COLO668 (cell line): ENCODE measurements at regions not wholly inside any gene's neighbourhood (a gene's known extent, or its start where the extent isn't known, plus 50 kb on each side); places are given as distances from the start of the nearest gene placed in this dataset.

Experiments used
- DNase-seq: peaks from one replicate; lab custom pipeline; 2025; ENCODE audit not compliant: unreplicated experiment; lab: John Stamatoyannopoulos, UW

DNA sequence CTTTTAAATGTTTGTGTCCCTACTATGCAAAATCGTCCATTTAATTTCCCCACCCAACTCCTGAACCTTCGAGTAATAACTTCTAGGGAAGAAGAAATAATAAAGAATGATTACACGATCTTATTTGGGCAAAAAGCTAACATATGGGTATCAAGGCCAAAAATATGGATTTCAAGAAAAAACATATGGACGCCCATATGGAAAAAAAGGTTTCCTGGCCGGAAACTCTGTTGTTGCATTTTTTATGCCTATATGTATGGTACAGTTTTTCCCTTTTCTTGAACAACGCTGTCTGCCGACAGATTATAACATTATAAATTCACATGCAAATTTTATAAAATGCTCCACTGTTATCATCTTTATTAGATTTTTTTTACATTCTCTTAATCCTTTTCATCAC, 167.6 kb upstream of the ESRRG start:
- no peak for DNase-seq

DNA sequence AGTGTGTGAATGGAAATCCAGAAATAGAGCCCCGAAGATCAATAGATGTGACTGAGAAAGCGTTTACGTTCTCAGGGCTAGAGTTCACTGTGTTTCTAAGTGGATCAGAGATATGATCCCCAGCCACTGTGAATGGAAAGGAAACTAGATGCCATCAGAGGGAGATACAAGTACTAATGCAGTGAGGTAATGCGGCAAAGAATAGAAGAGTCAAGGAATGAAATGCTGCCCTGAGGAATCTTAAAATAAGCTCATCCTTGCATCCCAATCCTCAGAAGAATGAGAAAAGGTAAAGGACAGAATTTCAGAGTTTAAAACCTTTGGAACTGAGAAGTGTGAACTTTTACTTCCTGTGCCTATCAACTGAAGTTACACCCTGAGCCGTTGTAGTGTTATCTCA, 165.5 kb upstream of the ESRRG start:
- DNase-seq, result no peak

DNA sequence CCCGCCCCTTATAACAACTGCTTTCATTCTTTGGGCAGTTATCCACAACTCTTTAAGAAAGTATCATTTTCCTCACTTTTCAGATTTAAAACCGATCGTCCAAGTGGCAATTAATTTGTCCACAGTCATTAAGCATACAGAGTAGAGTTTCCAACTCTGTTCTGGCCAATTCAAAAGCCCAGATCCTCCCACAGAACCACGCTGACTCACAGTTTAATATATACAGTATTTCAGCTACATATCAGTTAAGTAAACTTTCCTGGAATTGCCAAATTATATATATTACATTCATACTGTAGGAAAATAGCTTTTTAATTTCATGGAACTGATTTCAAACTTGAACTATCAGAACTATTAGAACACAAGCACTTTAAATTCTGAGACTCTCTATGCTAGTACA, 163.8 kb upstream of the ESRRG start:
- DNase-seq, result no peak

DNA sequence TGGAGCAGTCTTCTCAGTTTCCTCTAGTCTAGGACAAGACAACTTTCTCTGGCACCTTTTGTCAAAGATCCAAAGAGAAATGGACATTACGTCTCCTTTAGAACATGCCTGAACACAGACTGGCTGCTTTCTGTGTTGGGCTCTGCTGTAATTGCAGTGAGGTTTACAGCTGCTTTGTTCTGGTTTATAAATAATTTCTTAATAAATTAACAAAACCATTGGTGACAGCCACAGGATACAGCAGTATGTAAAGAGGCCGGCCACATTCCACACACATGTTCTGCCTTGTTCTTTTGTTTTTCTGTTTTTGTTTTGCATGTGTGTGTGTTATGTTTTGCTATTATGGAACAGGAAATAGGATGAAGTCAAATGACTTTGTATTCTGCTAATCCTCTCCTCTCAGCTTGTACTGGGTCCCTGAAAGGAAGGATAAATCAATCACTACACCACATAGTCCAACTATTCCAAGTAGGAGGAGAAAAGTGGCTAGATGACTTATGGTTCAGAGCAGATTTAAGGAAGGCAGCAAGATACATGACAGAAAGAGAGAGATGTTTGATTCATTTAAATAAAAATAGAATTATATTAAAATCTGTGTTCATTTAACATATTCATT, 161.5 kb upstream of the ESRRG start:
- no peak for DNase-seq

DNA sequence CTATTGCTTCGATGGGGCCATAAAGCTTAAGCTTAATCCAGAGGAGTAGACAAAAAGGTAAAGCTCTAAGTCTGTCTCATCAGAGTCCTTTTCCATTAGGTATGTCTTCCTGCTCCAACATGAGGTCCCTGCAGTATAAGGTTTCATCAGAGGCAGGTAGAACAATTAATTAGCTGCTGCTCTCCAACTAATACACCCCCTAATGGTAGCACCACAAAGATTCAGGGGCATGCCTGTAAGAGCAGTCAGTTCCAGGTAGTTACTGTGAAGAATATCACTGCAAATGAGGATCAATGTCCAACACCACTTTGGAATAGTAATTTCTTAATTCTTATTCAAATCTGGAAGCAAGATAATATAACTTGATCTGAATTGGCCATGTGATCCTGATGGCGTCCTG, 160.3 kb upstream of the ESRRG start:
- no peak for DNase-seq

DNA sequence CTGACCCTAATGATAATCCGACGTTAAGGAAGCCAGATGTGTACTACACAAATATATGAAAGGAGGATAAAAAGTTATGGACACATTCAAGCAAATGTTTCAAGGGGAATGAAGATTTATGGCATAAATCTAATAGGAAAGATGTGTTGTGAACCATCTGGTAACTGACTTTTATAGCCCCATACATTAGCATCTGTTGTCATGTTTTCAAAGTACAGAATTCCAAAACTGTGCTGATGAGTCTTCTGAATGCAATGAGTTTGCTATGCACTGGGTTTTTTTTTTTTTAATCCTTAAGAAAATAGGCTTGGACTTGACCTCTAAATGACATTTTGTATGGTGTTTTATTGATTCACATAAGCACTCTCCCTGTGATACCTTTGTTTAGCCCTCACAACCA, 158.5 kb upstream of the ESRRG start:
- no peak for DNase-seq

DNA sequence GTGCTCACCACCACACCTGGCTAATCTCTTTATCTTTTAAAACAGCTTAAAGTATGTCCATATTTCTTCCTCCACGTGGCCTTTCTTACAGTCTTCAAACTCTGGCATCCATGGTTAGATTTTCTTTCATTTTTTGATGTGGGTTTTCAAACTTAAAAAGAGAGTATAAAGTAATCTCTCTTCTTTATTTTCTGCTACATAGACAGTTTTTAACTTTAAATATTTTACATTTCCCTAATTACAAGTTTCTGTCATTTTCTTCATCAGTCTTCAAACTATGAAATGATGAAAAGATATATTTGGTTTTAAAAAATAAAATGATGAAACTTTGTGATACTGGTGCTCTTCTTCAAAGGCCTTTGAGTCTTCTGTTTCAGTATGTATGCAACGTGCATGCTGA, 143.5 kb upstream of the ESRRG start:
- DNase-seq, result no peak

DNA sequence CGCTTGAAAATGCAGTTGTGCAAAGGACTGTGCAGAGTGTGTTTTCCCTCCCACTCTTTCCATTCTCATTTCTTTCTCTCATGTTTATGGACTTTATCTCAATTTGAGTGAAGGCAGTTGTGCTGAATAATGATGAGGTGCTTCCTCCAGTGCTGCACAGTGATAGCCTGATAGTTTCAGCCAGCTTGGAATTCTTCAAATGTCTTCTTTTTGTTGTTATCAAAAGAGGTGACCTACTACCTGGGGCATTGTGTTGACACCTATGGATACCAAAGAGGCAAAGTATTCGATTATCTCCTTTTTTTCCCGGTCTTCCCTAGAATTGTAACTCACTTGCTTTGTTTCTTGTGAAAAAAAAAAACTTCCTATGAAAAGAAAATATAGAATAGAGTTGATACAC, 132.6 kb upstream of the ESRRG start:
- DNase-seq, result no peak

DNA sequence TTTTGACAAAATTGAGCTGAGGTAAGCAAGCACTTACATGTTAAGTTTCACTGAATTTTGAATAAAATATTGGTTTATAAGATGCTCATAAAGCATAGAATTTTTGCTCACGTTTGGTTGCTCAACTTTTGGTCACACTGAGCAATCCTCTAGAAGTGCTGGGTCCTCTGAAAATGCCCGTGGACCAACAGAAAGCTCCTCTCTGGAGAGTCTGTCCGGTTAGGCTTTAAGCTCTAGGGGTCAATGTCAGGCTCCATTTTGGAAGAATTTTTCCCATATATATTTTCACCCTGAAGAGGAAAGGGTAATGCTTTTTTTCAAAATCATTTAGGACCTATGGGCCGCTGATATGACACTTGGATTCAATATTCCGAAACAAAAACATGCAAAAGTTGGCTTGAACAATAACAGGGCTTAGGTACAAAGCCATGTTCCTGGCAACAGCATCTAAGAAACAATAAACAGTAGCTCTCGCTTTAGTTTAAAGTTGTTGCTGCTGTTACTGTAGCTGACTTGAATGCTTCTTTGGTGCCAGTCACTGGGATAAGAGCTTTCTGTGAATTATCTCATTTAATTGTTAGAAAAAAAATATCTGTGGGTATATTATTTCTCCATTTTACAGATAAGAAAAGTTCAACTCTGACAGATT, 131.7 kb upstream of the ESRRG start:
- DNase-seq, result no peak

DNA sequence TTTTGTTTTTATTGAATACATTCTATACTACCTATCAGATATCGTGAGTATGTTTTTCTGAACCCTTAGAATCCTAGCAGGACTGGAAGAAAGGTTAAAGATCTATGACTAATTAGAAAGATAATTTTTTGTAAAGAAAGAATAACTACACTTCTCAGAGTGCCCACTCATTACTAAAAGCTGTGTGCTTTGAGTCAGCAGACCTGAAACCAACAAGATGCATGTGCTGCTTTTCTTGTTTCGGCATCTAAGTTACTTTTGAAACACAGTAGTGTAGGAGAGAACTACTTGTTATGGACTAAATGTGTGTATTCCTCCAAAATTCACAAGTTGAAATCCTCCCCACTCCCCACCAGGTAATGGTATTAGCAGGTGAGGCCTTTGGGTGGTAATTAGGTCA, 127.8 kb upstream of the ESRRG start:
- DNase-seq, result no peak

DNA sequence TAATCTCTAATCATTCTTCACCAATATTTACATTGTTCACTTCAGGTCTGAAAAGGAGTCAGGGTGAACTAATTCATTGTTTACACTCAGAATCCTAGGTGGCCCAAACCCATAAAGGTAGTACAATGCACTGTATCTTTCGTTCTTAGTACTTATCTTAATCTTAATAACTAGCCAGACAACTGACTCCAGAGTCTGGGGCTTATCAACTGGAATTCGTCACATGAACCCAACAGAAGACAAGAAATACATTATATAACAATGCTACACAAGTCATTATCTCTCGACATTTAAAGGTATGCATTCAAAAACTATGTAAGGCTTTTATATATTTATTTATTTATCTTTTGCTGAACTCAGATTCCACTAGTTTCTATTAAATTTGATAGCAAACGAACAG, 125.9 kb upstream of the ESRRG start:
- no peak for DNase-seq

DNA sequence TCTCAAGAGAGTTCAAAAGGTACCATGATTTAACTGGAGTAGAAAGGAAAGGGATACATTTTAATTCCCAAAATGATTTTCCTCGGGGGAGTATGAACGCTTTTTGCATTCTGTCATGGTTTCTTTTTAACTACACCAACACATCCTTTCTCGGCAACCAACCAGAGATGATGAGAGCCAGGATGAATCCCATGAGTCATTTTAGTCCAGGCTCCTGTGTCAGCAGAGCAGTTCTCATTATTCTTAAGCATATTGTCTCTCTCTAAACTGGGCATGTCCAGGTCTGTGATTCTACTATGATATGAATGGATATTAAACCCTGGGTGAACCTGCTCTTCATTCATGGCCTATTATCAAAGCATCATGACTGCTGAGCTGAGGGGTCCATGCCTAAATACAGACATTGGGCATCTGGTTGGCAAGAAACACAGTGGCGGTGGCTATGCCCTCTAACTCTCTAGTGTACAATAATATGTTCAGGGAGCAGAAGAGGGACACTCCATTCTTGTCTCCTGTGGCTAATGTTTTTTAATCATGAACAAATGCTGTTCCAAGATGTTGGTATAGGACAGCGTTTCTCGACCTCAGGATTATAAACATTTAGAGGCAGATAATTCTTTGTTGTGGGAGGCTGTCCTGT, 124.3 kb upstream of the ESRRG start:
- no peak for DNase-seq

DNA sequence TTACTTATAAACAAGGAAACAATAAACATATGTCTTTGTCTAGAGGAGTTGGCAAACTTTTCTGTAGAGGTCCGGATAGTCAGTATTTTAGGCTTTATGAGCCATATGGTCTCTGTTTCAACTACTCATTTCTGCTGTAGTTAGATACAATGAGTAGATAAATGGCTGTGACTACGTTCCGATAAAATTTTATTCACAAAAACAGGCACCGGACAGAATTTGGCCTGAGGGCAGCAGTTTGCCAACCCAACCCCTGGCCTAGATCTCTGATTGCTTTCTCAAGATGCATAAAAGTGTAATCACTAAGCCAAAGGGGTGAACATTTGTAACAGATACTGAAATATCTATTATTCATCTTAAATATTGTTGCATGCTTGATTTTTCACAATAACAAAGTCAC, 123.1 kb upstream of the ESRRG start:
- no peak for DNase-seq

DNA sequence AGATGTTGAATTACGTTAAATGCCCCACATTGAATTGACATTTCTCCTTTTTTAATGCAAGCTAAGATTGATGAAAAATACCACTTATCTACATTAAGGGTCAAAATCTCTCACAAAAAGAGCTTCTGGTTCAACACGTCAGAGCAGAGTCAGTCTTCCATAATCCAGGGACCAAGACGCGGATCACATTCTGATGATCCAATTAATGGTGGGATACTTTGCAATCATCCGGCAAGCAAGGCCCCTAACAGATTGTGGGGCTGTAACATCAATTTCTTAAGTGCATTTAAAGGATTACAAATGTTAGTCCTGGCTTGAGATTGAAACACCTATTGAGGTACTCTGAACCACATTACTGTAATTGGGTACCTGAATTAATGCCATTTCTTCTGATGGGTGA, 120.2 kb upstream of the ESRRG start:
- DNase-seq, result no peak

DNA sequence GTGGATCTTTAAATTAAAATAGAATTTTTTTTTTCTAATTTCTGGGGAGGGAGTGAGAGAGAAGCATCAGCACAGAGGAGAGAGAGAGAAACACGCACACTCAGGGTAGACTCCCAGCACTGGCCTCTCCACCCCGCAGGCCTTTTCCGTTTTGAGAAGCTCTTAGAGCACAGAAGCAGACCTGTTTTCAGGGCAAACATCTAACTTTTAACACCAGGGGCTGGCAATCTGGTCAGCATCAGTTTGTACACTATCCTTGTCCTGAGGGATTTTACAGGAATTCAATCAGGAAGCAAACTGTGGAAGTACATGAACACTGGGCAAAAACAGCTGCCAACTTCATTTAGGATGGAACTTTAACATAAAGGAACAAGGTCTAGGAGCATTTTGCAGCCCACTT, 117.9 kb upstream of the ESRRG start:
- DNase-seq, result no peak

DNA sequence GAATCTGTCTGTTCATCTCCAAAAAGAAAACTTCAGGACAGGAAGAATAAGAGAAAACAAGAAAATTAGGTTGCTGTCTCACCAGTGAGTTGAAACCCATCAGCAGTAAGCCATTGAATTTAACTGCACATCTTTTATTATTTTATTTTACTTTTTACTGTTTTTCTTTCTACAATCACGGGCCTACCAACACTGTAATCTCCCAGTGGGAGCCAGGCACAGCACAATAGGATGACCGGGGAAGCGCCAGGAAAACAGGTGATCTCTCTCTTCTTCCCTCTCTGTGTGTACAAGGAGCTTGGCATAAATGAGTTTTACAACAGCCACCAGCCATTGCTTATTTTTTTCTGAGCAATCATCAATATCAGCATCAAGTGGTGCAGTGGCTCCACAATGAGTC, 113.1 kb upstream of the ESRRG start:
- no peak for DNase-seq

DNA sequence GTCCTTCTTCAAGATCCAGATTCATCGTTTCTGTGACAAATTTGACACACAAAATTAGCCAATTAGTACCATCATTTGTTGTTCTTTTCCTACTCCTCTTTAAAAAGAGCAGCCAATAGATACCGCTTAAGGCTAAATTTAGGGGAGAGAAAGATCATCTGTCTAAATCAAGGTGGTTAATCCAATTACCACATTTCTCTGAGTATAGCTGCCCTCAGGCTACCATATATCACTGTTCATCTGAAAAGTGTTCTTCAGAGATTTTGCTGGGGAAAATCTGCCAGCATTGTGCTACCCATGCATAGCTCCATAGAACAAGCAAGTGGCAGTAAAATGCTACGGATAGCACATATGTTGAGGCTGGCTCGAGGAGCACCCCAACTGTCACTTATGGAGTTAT, 110.3 kb upstream of the ESRRG start:
- no peak for DNase-seq

DNA sequence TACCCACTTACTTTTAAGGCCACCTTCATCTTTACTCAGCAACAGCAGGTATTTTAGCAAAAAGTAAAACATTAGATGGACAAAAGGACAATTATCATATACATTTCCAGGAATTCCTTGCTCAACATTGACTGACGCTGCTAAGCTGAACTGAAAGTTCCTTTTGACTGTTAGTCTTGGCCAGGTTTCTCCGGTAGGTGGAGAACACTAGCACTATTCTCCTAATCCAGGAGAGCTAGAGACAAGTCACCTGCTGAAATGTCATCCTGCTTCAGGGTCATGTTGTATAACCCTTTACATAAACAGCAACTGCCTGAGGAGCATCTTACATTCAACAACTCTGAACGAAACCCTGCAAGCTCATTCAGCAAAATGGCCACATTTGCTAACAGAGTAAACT, 109.0 kb upstream of the ESRRG start:
- no peak for DNase-seq

DNA sequence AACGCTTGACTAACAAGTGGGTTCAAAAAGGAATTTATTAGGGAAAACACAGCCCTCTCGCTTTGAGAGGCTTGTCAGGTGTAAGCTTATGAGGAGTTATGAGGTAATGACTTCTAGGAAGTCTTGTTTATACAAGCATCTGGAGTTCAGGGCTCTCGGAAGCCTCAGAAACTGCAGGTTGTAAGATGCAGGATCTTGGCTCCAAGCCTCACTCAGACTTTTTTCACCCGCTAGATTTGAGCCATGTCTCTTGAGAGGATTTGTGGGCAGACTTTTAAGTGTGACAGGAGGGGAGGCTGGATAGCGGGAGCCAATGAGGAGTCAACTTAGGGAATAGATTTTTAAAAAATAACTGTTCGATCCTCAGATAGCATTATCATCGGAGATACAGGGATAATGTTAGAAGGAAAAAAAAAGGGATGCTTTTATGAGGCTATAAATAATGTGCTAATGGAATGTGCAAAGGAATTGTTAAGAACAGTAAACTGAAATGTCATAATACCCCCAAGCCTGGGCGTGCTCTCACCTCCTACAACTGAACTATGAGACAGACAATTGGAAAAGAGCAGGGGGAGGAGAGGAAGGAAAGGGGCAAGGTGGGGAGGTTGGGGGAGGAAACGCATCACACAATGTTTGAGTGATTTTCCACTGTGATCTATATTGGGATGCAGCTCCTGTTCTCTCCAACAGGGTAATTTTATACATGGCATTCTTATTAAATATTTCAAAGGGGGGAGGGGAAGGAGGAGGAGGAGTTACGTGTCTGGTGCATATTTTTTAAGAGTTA, 107.4 kb upstream of the ESRRG start:
- DNase-seq, result no peak

DNA sequence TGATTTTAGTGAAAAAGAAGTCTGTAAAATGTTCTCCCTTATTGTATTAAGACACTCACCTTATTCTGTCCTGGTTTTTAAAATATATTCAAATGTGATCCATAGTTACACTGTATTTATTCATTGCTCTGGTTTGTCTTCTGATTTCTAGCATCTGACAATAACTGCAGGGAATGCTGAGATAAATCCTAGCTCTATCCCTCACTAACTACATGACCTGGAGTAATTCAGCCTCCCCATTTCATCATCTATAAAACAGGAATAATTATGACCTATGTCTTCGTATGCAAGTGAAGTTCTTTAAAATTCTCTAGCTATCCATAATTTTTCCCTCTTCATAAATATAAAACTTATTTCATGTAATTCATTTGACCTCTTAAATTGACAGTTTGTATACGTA, 104.0 kb upstream of the ESRRG start:
- no peak for DNase-seq

DNA sequence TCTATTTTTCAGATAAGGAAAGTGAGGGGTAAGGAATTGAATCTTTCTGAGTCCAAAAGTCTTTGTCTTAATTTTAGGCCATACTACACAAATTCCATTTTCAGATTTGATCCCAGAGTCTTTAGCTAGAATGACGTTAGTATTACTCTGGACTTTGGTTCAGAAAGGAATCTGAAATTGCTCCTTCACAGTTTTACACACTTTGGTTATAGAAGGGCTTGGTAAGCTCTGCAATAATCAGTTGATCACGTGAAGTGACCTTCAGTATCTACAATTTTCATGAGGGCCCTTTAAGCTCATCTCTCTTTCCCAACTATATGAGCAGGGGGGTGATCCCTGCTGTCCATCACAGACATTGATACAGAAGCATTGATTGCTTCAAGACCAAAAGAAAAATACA, 103.4 kb upstream of the ESRRG start:
- no peak for DNase-seq

DNA sequence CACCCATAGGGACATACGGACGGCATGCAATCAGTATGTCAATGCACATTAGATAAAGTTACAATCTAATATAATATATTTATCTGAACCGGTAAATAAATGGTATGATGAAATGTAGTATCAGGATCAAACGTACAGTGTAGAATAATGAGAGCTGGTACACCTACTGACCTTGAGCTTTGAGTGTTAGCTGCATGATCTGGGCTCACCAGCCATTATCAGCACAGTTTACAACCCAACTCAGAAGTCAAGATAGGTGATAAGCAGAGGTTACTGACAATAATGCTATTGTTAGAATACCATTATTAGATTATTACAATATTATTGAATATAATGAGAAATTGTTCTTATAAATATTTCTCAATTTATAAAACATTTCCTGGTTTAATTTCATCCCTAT, 103.0 kb upstream of the ESRRG start:
- no peak for DNase-seq
